HepG2 (cell line): ENCODE measurements at regions not wholly inside any gene's neighbourhood (a gene's known extent, or its start where the extent isn't known, plus 50 kb on each side); places are given as distances from the start of the nearest gene placed in this dataset.

ENCODE experiments used
- ATF4 ChIP-seq, 2 experiments: fragments of 450-650 bp in 1 of 2; sonication (generic) in 1 of 2; formaldehyde crosslinking; IDR thresholded peaks; 2 replicates each; pipeline versions ENCODE4 v1.5.0 to v1.8.0; 2020 to 2022; ENCODE audit warnings: mild to moderate bottlenecking in 1 of 2, missing genetic modification reagents in 1 of 2
- CENPT ChIP-seq: sonication (generic); formaldehyde crosslinking; IDR thresholded peaks from 2 replicates; pipeline ENCODE4 v1.8.0; 2022; ENCODE audit warnings: low read depth, mild to moderate bottlenecking, moderate library complexity, missing genetic modification reagents
- ELF4 ChIP-seq: sonication (generic); formaldehyde crosslinking; IDR thresholded peaks from 2 replicates; pipeline ENCODE4 v1.5.0; 2020; ENCODE audit warnings: missing genetic modification reagents, mild to moderate bottlenecking, moderate library complexity, borderline replicate concordance
- ETV6 ChIP-seq: sonication (generic); formaldehyde crosslinking; conservative IDR thresholded peaks from 2 replicates; pipeline ENCODE4 v1.4.0; 2020; ENCODE audit warnings: missing genetic modification reagents
- HOXA3 ChIP-seq: sonication (generic); formaldehyde crosslinking; IDR thresholded peaks from 2 replicates; pipeline ENCODE4 v1.5.0; 2020; ENCODE audit warnings: missing genetic modification reagents
- KDM5B ChIP-seq: sonication (generic); formaldehyde crosslinking; IDR thresholded peaks from 2 replicates; pipeline ENCODE4 v1.4.0; 2020; ENCODE audit warnings: missing genetic modification reagents, mild to moderate bottlenecking, borderline replicate concordance
- LBX2 ChIP-seq: sonication (generic); formaldehyde crosslinking; IDR thresholded peaks from 2 replicates; pipeline ENCODE4 v1.5.0; 2020; ENCODE audit warnings: missing genetic modification reagents, mild to moderate bottlenecking, borderline replicate concordance
- REPIN1 ChIP-seq: sonication (generic); formaldehyde crosslinking; IDR thresholded peaks from 2 replicates; pipeline ENCODE4 v1.8.0; 2022; ENCODE audit warnings: missing genetic modification reagents, low read depth, mild to moderate bottlenecking, borderline replicate concordance
- RFX3 ChIP-seq: IDR thresholded peaks from 2 replicates; pipeline ENCODE4 v1.6.1; 2016; ENCODE audit warnings: missing biosample characterization, missing genetic modification reagents
- SKIL ChIP-seq: sonication (generic); formaldehyde crosslinking; IDR thresholded peaks from 2 replicates; pipeline ENCODE4 v1.8.0; 2022; ENCODE audit warnings: missing genetic modification reagents, mild to moderate bottlenecking, moderate library complexity, borderline replicate concordance
- UBTF ChIP-seq: sonication (generic); formaldehyde crosslinking; IDR thresholded peaks from 2 replicates; pipeline ENCODE4 v1.4.0; 2020; ENCODE audit warnings: mild to moderate bottlenecking, missing genetic modification reagents
- ZBTB43 ChIP-seq: sonication (generic); formaldehyde crosslinking; conservative IDR thresholded peaks from 2 replicates; pipeline ENCODE4 v1.4.0; 2020; ENCODE audit warnings: missing genetic modification reagents
- ZFP90 ChIP-seq: sonication (generic); formaldehyde crosslinking; IDR thresholded peaks from 2 replicates; pipeline ENCODE4 v1.8.0; 2022; ENCODE audit warnings: missing genetic modification reagents, mild to moderate bottlenecking, inconsistent platforms, borderline replicate concordance
- ZNF224 ChIP-seq: sonication (generic); formaldehyde crosslinking; IDR thresholded peaks from 2 replicates; pipeline ENCODE4 v1.5.0; 2020; ENCODE audit warnings: mild to moderate bottlenecking, missing genetic modification reagents
- ZNF354B ChIP-seq: sonication (generic); formaldehyde crosslinking; IDR thresholded peaks from 2 replicates; pipeline ENCODE4 v1.8.0; 2022; ENCODE audit warnings: mild to moderate bottlenecking, missing genetic modification reagents
- ZNF619 ChIP-seq: sonication (generic); formaldehyde crosslinking; IDR thresholded peaks from 2 replicates; pipeline ENCODE4 v1.4.0; 2020; ENCODE audit warnings: mild to moderate bottlenecking, missing genetic modification reagents
- ZNF644 ChIP-seq: IDR thresholded peaks from 2 replicates; pipeline ENCODE4 v1.6.1; 2016; ENCODE audit warnings: low read depth
- ZNF747 ChIP-seq: sonication (generic); formaldehyde crosslinking; IDR thresholded peaks from 2 replicates; pipeline ENCODE4 v1.8.1; 2023; ENCODE audit warnings: missing genetic modification reagents, mild to moderate bottlenecking, borderline replicate concordance
- ZNF770 ChIP-seq: sonication (generic); formaldehyde crosslinking; IDR thresholded peaks from 2 replicates; pipeline ENCODE4 v1.5.0; 2020; ENCODE audit warnings: mild to moderate bottlenecking, missing genetic modification reagents
- ZZZ3 ChIP-seq: sonication (generic); formaldehyde crosslinking; IDR thresholded peaks from 2 replicates; pipeline ENCODE4 v1.4.0; 2020; ENCODE audit warnings: missing genetic modification reagents, mild to moderate bottlenecking, borderline replicate concordance

GRCh38 chr7:65269150-65269856, 104.4 kb upstream of the ZNF92 start (continued):
- TF ChIP-seq ETV6 (no peak), ATF4 (CRISPR knock-in tag; IDR thresholded peaks at IDR 0.05) (no peak), UBTF (CRISPR knock-in tag) (no peak), ELF4 (no peak), CENPT (no peak), LBX2 (no peak), ZNF770 (CRISPR knock-in tag) (no peak), REPIN1 (no peak), KDM5B (CRISPR knock-in tag) (peak; percentile 55; the same call in 1 of the 2 replicates), ZNF644 (CRISPR knock-in tag) (no peak), HOXA3 (CRISPR knock-in tag) (peak; percentile 53; the same call in 1 of the 2 replicates), ZNF747 (CRISPR knock-in tag) (peak; percentile 38; the same call in 1 of the 2 replicates), ZNF354B (CRISPR knock-in tag) (no peak), ZZZ3 (CRISPR knock-in tag) (no peak), SKIL (CRISPR knock-in tag) (no peak), ZFP90 (no peak), ZNF224 (CRISPR knock-in tag) (0 out of 2 replicates have a peak, but pooled peaks have one; percentile 57), ZNF619 (no peak), RFX3 (CRISPR knock-in tag) (no peak), ZBTB43 (CRISPR knock-in tag) (no peak)
